Stomach (tissue), 8 donors: ENCODE measurements at regions not wholly inside any gene's neighbourhood (a gene's known extent, or its start where the extent isn't known, plus 50 kb on each side); places are given as distances from the start of the nearest gene placed in this dataset.

Experiments
- DNase-seq, 2 donors: peaks; one replicate each; pipeline versions ENCODE4 v3.0.0 to v3.0.0-alpha.2; 2013 to 2019
- H3K27ac ChIP-seq, 5 donors: fragments of 200-600 bp in 4 of 5; sonication (generic) in 4 of 5; one replicate each; pipeline ENCODE4 v1.5.1; 2013 to 2019; ENCODE audit warnings: mild to moderate bottlenecking in 1 of 5, moderate library complexity in 1 of 5
- H3K27me3 ChIP-seq, 3 donors: fragments of 200-600 bp; sonication (generic); one replicate each; pipeline ENCODE4 v1.5.1; 2017 to 2019; ENCODE audit warnings: mixed run types in 1 of 3
- H3K36me3 ChIP-seq, 4 donors: fragments of 200-600 bp; sonication (generic); 1 replicate in 3 of 4; 2 replicates in 1 of 4; pipeline ENCODE4 v1.5.1; 2016 to 2019
- H3K4me1 ChIP-seq, 4 donors: fragments of 200-600 bp; sonication (generic); one replicate each; pipeline ENCODE4 v1.5.1; 2016 to 2019
- H3K4me3 ChIP-seq, 4 donors: fragments of 200-600 bp; sonication (generic) in 3 of 4; one replicate each; pipeline ENCODE4 v1.5.1; 2016 to 2019; ENCODE audit warnings: mild to moderate bottlenecking in 1 of 4
- H3K9me3 ChIP-seq, 4 donors: fragments of 200-600 bp; sonication (generic); one replicate each; pipeline ENCODE4 v1.5.1; 2016 to 2019
- CTCF ChIP-seq, 7 experiments: fragments of 450-650 bp in 4 of 7; fragments of 200-600 bp in 3 of 7; sonication (generic) in 3 of 7; IDR thresholded peaks; one replicate each; pipeline ENCODE4 v1.5.1; 2016 to 2019; ENCODE audit warnings: antibody characterized with exemption in 7 of 7, control low read depth in 2 of 7, mild to moderate bottlenecking in 1 of 7
- EP300 ChIP-seq: sonication (generic); formaldehyde crosslinking; IDR thresholded peaks from one replicate; pipeline ENCODE4 v1.6.1; 2017; ENCODE audit warnings: antibody characterized with exemption
- POLR2A ChIP-seq, 4 donors: fragments of 450-650 bp; IDR thresholded peaks; one replicate each; pipeline ENCODE4 v1.6.1; 2016; ENCODE audit warnings: antibody characterized with exemption in 4 of 4, control low read depth in 2 of 4, mild to moderate bottlenecking in 1 of 4, moderate library complexity in 1 of 4
- POLR2AphosphoS5 ChIP-seq, 3 donors: sonication (generic); formaldehyde crosslinking; IDR thresholded peaks; one replicate each; pipeline ENCODE4 v1.6.1; 2016; ENCODE audit warnings: antibody characterized with exemption in 3 of 3
- WGBS, 5 donors: extraction: QIAGEN DNeasy Blood & Tissue Kit in 3 of 5; methylation state at CpG; one replicate each; pipeline versions ENCODE4 v1.1.5 to v1.1.7; 2013 to 2018; 5-methylcytosine and 5-hydroxymethylcytosine counted together
- intact Hi-C: fragments of 100-400 bp; cut with DNase I; formaldehyde crosslinking; loops from one replicate; pipeline ENCODE4 v1.15.1; 2023; ENCODE audit warnings: low total_unique reads
- donor health status: healthy with polysubstance abuse.
- donor health status: Bipolar disorder and iron deficiency.
- donor health status: healthy.

DNA sequence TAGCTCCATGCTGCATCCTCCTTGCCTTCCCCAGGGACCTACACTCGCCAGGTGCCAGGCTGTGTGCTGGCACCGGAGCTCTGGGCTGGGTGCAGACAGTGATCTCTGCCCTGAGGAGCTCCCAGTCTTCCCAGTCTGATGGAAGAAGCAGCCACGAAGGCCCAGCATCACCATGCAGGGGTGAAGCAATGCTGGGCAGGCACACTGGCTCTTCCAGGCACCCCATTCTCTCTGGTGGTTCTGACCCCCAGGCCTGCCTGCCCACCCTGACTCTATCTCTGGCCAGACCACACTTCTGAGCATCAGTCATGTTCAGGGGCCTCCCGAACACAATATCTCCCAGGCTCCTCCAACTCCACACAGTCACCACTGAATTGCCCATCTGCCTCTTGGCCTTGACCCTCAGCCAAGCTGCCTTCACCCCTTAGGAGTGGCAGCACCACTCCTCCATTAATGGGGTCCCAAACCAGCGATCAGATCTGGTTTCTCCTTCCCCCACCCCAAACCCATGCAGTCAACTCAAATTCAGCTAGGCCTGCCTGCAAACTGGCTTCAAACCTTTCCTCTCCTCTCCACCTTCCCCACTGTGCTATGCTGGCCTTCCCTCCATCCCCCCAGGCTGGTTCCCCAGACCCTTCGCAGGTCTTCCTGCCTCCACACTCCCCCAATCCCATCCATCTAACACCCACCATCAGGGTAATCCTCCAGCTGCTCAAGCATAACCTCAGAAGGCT is 102.7 kb upstream of the MVB12B start:
- Histone ChIP-seq H3K27me3 (peaks cover 8 to 87% (median 30%) of the 10 kb centered on the region in 3 donors), H3K36me3 (no peaks in the 10 kb centered on the region), H3K9me3 (peaks cover 0 to 14% (median 9%) of the 10 kb centered on the region in 4 donors), H3K4me1 (peaks cover 0 to 12% (median 6%) of the 10 kb centered on the region in 4 donors), H3K4me3 (no peak overlapping the region), H3K27ac (no peak overlapping the region)
- intact Hi-C loops: no loop called here
- TF ChIP-seq CTCF (IDR thresholded peaks at IDR 0.05) (no peak), POLR2AphosphoS5 (IDR thresholded peaks at IDR 0.05) (no peak), POLR2A (IDR thresholded peaks at IDR 0.05) (no peak), EP300 (no peak)
- WGBS, 5 donors: 70 to 78% (median 73%) methylated on average over 5 to 6 of the region's 6 CpGs
- no peak for DNase-seq

DNA sequence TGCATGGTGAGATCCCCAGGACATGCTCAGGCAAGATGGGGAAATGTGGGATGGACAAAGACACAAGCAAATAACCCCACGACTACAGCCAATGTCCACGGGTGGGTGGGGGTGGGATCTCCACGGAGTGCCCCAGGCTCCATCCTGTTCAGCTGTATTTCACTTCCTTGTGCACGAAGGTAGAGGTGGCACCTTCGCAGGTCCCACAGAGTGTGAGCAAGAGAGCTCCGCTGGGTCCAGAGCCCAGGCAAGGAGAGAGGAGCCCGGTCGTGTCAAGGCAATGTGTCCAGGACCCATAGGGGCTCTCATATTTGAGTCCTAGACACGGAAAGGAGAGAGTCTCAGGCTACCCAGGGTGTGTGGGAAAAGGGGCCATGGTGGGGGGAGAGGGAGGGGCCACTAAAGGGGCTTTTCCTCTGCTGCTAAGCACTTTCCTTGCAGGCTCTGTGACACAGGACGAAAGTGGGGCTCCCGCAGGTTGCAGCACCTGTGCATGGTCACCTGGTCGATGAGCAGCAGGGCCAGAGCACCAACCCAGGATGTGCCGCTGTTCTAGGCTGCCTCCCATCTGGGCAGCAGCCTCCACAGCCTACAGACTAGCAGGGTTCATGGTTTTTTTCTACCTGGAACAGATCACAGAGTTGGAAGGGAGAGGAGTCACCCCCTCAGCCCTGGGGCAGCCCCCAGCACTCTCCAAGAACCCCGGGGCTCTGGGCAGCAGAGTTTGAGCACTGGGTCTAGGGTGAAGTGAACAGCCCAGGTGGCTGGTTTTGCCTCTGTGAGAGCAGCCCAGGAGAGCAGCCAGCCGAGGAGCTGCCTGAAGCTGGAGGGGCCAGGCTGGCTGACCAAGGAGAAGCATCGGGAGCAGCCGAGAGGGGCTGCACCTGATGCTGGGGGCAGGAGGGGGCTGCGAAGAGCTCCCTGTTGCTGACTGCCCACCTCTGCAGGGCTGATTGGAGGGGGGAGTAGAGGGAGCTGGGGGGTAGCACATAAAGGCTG is 100.7 kb upstream of the MVB12B start:
- WGBS, 5 donors: 62 to 69% (median 68%) methylated on average over 18 of the region's 18 CpGs
- intact Hi-C loops: loop anchor here (5.0 kb wide), 1 partner anchor 819 kb away; no protein-coding TSS in a partner anchor
- TF ChIP-seq EP300: no peak
- TF ChIP-seq CTCF (IDR thresholded peaks at IDR 0.05): no peak
- H3K4me1 ChIP-seq: peaks cover 0 to 12% (median 7%) of the 10 kb centered on the region in 4 donors
- DNase-seq: no peak
- no peak overlapping the region for H3K4me3 ChIP-seq
- H3K36me3 ChIP-seq: no peaks in the 10 kb centered on the region
- H3K27ac ChIP-seq: no peak overlapping the region
- peaks cover 0 to 14% (median 8%) of the 10 kb centered on the region in 4 donors for H3K9me3 ChIP-seq
- peaks cover 8 to 81% (median 30%) of the 10 kb centered on the region in 3 donors for H3K27me3 ChIP-seq

DNA sequence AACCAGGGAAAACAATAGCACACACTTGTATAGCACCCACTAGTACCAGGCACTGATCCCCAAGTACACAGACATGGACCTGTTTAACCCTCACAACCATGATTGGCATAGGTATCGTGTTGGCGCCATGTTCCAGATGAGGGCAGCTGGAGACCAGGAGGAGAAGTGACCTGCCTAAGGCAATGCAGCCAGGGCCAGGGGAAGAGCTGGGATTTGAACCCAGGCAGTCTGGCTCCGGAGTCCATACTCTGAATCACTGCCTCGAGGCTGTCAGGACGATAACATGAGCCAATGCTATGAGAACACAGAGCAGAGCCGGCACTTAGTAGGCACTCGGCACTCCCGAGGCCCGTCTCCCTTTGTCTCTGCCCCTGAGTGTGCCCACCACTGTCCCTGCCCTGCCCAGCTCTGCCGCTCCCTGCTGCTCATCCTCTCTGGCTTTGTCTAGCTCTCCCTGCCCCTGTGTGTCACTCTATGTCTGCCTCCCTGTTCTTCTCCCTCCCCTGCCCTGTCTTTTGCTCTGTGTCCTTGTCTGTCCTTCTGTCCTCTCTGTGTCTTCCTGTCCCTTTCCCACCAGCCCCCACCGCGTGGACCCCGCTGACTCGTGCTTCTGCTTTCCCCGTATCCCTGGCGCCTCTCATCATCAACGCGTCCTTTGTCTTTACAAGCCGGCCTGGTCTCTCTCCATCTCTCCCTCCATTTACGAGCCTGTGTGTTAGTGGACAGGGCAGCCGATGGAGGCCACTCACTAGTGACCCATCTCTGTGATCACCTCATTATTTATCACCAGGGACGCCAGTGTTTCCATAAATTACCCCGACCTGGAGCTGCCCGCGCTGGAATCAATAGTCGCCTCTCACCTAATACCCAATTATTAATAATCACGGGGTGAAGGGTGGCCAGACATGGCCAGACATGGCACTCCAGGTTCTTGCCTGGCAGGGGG is 99.4 kb upstream of the MVB12B start:
- DNase-seq: no peak
- intact Hi-C loops: loop anchor here (5.0 kb wide), 1 partner anchor 820 kb away; no protein-coding TSS in a partner anchor

More for the DNA sequence above, 99.4 kb upstream of the MVB12B start:
- TF ChIP-seq CTCF (IDR thresholded peaks at IDR 0.05): no peak
- TF ChIP-seq EP300: no peak
- TF ChIP-seq POLR2AphosphoS5 (IDR thresholded peaks at IDR 0.05): no peak
- no peak for TF ChIP-seq POLR2A (IDR thresholded peaks at IDR 0.05)
- Histone ChIP-seq H3K9me3 (peaks cover 0 to 2% (median 0%) of the 10 kb centered on the region in 4 donors), H3K36me3 (no peaks in the 10 kb centered on the region), H3K4me3 (no peak overlapping the region), H3K4me1 (peaks cover 0 to 12% (median 7%) of the 10 kb centered on the region in 4 donors), H3K27ac (no peak overlapping the region), H3K27me3 (peaks cover 8 to 68% (median 26%) of the 10 kb centered on the region in 3 donors)
- 79 to 88% (median 81%) methylated on average over 27 of the region's 27 CpGs for WGBS, 5 donors
